ENCODE measurements at regions not wholly inside any gene's neighbourhood (a gene's known extent, or its start where the extent isn't known, plus 50 kb on each side); places are given as distances from the start of the nearest gene placed in this dataset.

DNA sequence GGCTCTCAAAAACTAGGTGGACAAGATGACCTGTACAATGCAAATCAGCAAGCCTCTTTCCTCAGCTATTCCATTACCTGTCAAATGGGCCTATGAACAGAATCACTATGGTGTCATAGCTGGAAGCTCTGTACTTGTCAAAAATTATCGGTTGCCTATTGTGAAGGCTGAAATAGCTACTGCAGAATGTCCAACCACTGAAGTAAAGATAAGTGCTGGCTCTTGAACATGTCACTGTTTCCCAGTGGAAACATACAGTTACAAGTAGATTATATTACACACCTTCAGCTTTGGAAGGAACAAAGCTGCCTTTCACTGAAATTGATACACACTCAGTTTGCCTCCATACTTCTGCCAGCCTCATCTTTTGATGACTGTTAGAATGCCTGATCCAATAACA is 55.5 kb upstream of the PCDH9 start:
- no peaks in the 10 kb centered on the region for H3K9me3 Mint-ChIP-seq
- H3K36me3 Mint-ChIP-seq (ENCODE audit: low read depth), result no peaks in the 10 kb centered on the region
- TF ChIP-seq, protein P1, sequence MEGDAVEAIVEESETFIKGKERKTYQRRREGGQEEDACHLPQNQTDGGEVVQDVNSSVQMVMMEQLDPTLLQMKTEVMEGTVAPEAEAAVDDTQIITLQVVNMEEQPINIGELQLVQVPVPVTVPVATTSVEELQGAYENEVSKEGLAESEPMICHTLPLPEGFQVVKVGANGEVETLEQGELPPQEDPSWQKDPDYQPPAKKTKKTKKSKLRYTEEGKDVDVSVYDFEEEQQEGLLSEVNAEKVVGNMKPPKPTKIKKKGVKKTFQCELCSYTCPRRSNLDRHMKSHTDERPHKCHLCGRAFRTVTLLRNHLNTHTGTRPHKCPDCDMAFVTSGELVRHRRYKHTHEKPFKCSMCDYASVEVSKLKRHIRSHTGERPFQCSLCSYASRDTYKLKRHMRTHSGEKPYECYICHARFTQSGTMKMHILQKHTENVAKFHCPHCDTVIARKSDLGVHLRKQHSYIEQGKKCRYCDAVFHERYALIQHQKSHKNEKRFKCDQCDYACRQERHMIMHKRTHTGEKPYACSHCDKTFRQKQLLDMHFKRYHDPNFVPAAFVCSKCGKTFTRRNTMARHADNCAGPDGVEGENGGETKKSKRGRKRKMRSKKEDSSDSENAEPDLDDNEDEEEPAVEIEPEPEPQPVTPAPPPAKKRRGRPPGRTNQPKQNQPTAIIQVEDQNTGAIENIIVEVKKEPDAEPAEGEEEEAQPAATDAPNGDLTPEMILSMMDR (IDR thresholded peaks at IDR 0.05; ENCODE audit: unreplicated experiment in 3 of 3), result no peak
- H3K4me1 Mint-ChIP-seq, result peaks cover 4% of the 10 kb centered on the region
- no peak overlapping the region for H3K4me3 Mint-ChIP-seq
- H3K27ac Mint-ChIP-seq, result no peak overlapping the region
- no peaks in the 10 kb centered on the region for H3K27me3 Mint-ChIP-seq (ENCODE audit: low read depth)

DNA sequence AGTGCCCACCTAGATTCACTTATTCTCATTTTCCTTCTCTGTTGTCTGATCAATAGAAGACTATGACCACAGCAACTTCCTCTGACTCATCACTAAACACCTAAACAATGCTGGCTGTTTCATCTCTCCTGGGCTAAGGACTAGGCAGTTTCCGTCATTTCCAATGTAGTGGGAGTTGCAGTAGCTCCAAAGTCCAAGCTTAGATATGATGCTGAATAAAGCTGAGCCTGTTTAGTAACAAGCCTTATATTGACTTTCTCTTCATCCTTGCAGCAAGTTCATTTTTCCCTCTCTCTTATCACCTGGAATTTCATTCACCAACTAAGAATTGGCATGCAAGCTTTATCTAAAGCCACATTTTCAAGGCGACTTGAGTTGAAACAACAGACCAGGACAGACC is 53.5 kb upstream of the PCDH9 start:
- Mint-ChIP-seq H3K4me1 (peaks cover 10% of the 10 kb centered on the region), H3K9me3 (peaks cover 4% of the 10 kb centered on the region), H3K27me3 (ENCODE audit: low read depth) (no peaks in the 10 kb centered on the region), H3K36me3 (ENCODE audit: low read depth) (no peaks in the 10 kb centered on the region), H3K27ac (no peak overlapping the region), H3K4me3 (no peak overlapping the region)
- TF ChIP-seq, protein P1 (IDR thresholded peaks at IDR 0.05; ENCODE audit: unreplicated experiment in 3 of 3), result no peak

- Mint-ChIP-seq H3K27me3 (ENCODE audit: low read depth) (no peaks in the 10 kb centered on the region), H3K4me1 (peaks cover 26% of the 10 kb centered on the region), H3K4me3 (no peak overlapping the region), H3K27ac (no peak overlapping the region), H3K36me3 (ENCODE audit: low read depth) (no peaks in the 10 kb centered on the region), H3K9me3 (peaks cover 8% of the 10 kb centered on the region)
- TF ChIP-seq, protein P1 (IDR thresholded peaks at IDR 0.05; ENCODE audit: unreplicated experiment in 3 of 3), result no peak
Observed at GRCh38 chr13:67281466-67281865, 51.3 kb upstream of the PCDH9 start.

Measured in nephron (organoid).